Epithelial cell of prostate (primary cell): ENCODE measurements at regions not wholly inside any gene's neighbourhood (a gene's known extent, or its start where the extent isn't known, plus 50 kb on each side); places are given as distances from the start of the nearest gene placed in this dataset.
A peak's percentile ranks its signal among the peaks of the same experiment; 100 is the strongest.
"Not testable (repeated sequence)": the region's sequence is repeated elsewhere in the genome, so short reads cannot be mapped to it uniquely, and the experiment has no call there.

Source experiments
- DNase-seq: peaks from one replicate; pipeline ENCODE4 v3.0.0-alpha.2; 2011; ENCODE audit warnings: low read depth, low spot score
- H3K27ac ChIP-seq: fragments of 450-650 bp; 2 replicates; pipeline ENCODE4 v1.5.1; 2017; ENCODE audit warnings: mild to moderate bottlenecking

GRCh38 chr6:22147921-22148776 is 148.7 kb downstream of the PRL start:
- DNase-seq: no peak
- peak overlapping the region; percentile 11 for H3K27ac ChIP-seq

GRCh38 chr6:22149096-22149495 is 147.7 kb downstream of the PRL start:
- no peak for DNase-seq

GRCh38 chr6:22149501-22150367 is 147.1 kb downstream of the PRL start:
- DNase-seq: no peak
- no peak overlapping the region for H3K27ac ChIP-seq

More at GRCh38 chr6:22149096-22149495, 147.7 kb downstream of the PRL start:
- no peak overlapping the region for H3K27ac ChIP-seq

- H3K27ac ChIP-seq: no peak overlapping the region
These were observed 146.3 kb downstream of the PRL start for GRCh38 chr6:22150368-22151035.

GRCh38 chr6:22151892-22152291 is 144.9 kb downstream of the PRL start:
- no peak for DNase-seq
- H3K27ac ChIP-seq: no peak overlapping the region

More at GRCh38 chr6:22150368-22151035, 146.3 kb downstream of the PRL start:
- no peak for DNase-seq

GRCh38 chr6:22152841-22153240 is 144.0 kb downstream of the PRL start:
- no peak overlapping the region for H3K27ac ChIP-seq
- DNase-seq: no peak

GRCh38 chr6:22153384-22154158 is 143.3 kb downstream of the PRL start:
- H3K27ac ChIP-seq: no peak overlapping the region
- no peak for DNase-seq

- no peak overlapping the region for H3K27ac ChIP-seq
- no peak for DNase-seq
These were observed 141.3 kb downstream of the PRL start for GRCh38 chr6:22155551-22155950.

- H3K27ac ChIP-seq: no peak overlapping the region
- no peak for DNase-seq
These were observed 139.6 kb downstream of the PRL start for GRCh38 chr6:22157233-22157632.

GRCh38 chr6:22164236-22164635 is 132.6 kb downstream of the PRL start:
- no peak for DNase-seq
- no peak overlapping the region for H3K27ac ChIP-seq

- not testable (repeated sequence) for DNase-seq, H3K27ac ChIP-seq
These were observed 125.8 kb downstream of the PRL start for GRCh38 chr6:22171006-22171405.

GRCh38 chr6:22171885-22172284 is 125.0 kb downstream of the PRL start:
- not testable (repeated sequence) for DNase-seq, H3K27ac ChIP-seq

- no peak for DNase-seq
- no peak overlapping the region for H3K27ac ChIP-seq
These were observed 123.5 kb downstream of the PRL start for GRCh38 chr6:22173311-22173710.

- not testable (repeated sequence) for DNase-seq, H3K27ac ChIP-seq
These were observed 116.6 kb downstream of the PRL start for GRCh38 chr6:22180250-22180649.

- DNase-seq: no peak
- H3K27ac ChIP-seq: no peak overlapping the region
These were observed 112.5 kb downstream of the PRL start for GRCh38 chr6:22184371-22184770.

- no peak for DNase-seq
- no peak overlapping the region for H3K27ac ChIP-seq
These were observed 106.9 kb downstream of the PRL start for GRCh38 chr6:22189946-22190345.

GRCh38 chr6:22194188-22194921 is 102.5 kb downstream of the PRL start:
- no peak for DNase-seq
- H3K27ac ChIP-seq: peak overlapping the region; percentile 2

GRCh38 chr6:22199771-22200170 is 97.1 kb downstream of the PRL start:
- DNase-seq: no peak
- H3K27ac ChIP-seq: no peak overlapping the region

- DNase-seq: no peak
- no peak overlapping the region for H3K27ac ChIP-seq
These were observed 92.7 kb downstream of the PRL start for GRCh38 chr6:22204153-22204552.
